NOMO-1 treated with DMSO at 0.1 percent for 48 hours (cell line): ENCODE measurements at regions not wholly inside any gene's neighbourhood (a gene's known extent, or its start where the extent isn't known, plus 50 kb on each side); places are given as distances from the start of the nearest gene placed in this dataset.

Experiments
- DNase-seq: peaks from one replicate; lab custom pipeline; 2025; ENCODE audit not compliant: unreplicated experiment; lab: John Stamatoyannopoulos, UW

DNA sequence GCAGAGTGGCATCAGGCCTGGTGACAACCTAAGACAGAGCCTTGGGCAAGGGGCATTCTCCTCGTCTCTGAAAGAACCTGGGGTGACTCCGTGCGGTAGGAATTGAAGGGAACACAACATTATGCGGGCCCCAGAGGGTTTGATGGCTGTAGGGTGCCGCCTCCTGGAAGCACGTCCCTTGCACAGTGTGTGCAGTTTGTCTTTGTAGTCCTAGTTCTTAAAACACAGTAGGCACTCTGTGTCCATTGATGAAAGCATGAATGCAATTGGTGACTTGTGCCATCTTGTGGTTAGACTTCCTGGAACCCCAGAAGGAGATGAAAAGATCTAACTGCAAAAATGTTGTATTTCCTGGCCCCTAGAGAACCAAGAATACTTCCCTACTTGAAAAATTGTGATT is 279.8 kb downstream of the UTP18 start:
- DNase-seq, result no peak

DNA sequence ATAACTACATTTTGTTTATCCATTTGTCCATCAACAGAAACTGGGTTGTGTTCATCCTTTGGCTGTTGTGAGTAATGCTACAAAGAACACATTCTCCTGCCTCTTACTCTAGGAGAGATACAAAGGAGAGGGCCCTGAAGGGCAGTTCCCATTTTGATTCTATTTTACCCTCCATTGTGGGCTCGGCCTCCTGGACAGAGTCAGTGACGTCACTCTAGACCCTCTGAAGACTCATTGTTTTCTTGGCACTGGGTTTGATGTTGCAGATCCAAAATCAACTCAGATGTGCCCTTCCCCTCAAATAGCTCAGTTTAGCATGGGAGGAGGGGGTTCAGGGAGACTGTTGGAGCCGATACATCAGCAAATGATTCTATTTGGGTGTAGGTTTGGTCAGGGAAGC is 280.9 kb downstream of the UTP18 start:
- no peak for DNase-seq

DNA sequence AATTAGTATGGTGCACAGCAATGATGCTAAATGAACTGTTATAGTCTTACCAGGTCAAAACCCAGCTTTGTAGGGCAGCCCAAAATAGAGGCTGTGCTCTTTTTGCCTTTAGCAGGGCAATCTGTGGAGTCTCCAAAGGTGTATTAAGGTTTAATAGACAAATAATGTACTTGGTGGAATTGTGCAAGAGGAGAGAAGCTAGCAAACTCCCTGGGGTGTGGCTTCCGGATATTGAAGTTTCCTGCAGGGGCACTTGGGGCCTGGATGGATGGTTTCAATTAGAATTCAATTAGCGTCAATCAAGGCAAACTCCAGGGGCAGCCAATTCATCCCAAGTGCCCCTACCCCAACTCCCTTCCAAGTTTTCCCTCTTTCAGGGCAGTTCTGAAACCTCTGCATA is 285.8 kb downstream of the UTP18 start:
- no peak for DNase-seq

DNA sequence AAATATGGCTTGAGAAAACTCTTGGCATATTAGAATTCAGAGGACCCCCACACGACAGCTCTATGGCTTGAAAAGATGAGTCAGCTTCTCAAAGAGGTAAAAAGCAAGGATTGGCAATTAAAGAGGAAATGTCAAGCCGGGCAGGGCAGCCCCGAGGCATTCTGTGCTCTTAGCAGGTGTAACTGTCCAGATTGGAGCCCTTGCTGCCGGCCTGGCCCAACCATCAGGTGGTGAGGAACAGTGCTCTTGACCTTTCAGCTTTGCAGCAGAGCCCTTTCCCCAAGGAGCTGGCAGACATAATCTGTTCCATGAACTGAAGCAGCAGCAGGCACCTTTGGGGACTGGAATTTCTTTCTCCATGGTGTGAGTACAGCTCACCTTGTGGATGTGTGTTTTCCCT is 287.8 kb downstream of the UTP18 start:
- no peak for DNase-seq

DNA sequence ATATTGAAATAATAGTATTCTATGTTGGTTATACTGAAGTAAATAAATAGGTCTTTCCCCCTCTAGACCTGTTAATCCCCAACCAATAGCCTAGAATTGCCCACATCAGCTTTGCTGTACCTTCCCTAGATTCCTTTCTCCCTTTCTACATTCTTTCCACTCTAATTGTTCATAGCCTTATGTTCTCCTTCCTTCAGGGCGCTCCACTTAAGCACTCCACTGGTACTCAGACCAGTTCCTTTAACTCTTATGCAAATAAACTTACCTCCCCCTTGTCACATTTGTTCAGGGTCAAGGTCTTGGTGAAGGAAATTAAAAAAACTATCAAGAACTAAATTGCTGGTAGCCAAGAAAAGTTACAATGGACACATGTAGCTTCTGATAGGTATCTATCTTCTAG is 294.8 kb downstream of the UTP18 start:
- no peak for DNase-seq

DNA sequence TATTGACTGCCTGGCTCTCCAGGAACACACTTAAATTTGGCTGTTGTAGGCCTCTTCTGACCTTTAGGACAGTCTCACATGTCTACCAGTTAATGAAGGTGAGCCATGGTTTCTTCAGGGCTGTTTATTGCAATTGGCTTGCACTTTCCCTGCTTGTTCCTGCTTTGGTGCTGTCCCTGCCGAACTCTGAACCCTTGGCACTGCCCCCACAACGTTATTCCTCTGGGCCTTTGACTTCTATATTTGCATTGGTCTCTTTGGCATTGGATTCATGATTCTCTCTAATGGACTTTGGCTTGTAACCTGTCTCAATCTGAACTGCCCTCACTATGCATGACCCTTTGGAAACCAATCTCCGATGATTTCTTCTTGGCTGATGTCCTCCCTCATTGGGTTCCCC is 299.4 kb downstream of the UTP18 start:
- DNase-seq, result no peak

DNA sequence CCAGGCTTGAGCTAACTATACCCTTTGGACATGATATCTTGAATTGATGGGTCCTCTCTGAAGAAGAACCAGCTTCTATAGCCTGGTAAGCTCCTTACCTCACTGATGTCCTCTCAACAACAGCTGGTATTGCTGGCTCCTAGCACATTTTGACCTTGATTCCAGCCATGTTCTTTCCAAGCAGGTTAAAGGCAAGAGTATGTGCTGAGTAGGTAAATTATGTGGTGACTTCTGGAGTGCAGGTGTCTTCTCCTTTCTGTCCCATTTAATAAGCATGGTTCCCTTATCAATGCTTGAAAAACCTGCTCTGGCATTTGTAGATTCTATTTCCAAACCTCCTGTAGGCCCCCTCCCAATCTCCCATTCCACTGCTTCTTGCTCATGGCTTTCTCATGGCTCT is 300.1 kb downstream of the UTP18 start:
- DNase-seq, result no peak

DNA sequence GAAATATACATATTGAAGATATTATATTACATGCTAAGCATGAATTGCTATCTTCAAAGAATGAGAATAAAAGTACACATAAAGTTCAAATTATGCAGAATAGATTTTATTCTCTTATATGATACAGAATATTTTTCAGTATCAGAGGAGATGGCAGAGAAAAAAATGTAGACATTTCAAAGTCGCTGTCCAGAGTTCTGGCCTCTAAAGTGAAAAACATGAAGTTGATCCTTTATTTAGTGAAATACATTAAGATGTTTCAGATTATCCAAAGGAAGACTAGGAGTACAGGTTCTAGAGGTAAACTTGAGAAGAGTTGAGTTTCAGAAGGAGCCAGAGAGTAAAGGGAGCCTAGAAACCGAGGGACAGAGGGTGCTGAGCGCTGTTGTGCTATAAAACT is 303.6 kb downstream of the UTP18 start:
- no peak for DNase-seq

DNA sequence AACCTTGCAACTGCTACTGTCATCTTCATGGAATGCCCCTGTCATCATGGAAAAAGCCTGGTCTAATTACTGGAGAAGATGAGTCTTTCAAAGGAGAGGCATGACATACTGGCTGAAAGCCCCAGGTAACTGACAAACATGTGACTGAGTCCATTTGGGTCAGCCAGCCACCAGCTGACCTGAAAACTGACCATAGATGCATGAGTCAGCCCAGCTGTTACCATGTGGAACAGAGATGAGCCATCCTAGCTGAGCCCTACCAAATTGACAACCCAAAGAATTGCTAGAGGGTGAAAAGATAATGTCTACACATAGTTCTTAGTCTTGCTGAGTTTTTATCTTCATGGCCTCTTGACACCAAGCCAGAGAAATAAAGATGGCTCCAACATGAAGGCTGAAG is 311.8 kb downstream of the UTP18 start:
- no peak for DNase-seq
